HepG2 (cell line): ENCODE measurements at regions not wholly inside any gene's neighbourhood (a gene's known extent, or its start where the extent isn't known, plus 50 kb on each side); places are given as distances from the start of the nearest gene placed in this dataset.

ENCODE experiments used
- FOXJ3 ChIP-seq: sonication (generic); formaldehyde crosslinking; IDR thresholded peaks from 2 replicates; pipeline ENCODE4 v1.4.0; 2020; ENCODE audit warnings: missing genetic modification reagents, mild to moderate bottlenecking, borderline replicate concordance
- RORA ChIP-seq: sonication (generic); formaldehyde crosslinking; IDR thresholded peaks from 2 replicates; pipeline ENCODE4 v1.5.0; 2020; ENCODE audit warnings: mild to moderate bottlenecking, missing genetic modification reagents, moderate library complexity
- TF ChIP-seq, protein P1 (sequence below): IDR thresholded peaks from 2 replicates; pipeline ENCODE4 v1.6.1; 2012; ENCODE audit warnings: low read depth, low read length, improper control_type of control experiment
- TF ChIP-seq, protein P2 (sequence below): sonication (generic); formaldehyde crosslinking; IDR thresholded peaks from 2 replicates; pipeline ENCODE4 v1.4.0; 2020; ENCODE audit warnings: missing genetic modification reagents
- TF ChIP-seq, protein P3 (sequence below): sonication (generic); formaldehyde crosslinking; IDR thresholded peaks from 2 replicates; pipeline ENCODE4 v1.5.0; 2020; ENCODE audit warnings: mild to moderate bottlenecking, missing genetic modification reagents, moderate library complexity

DNA sequence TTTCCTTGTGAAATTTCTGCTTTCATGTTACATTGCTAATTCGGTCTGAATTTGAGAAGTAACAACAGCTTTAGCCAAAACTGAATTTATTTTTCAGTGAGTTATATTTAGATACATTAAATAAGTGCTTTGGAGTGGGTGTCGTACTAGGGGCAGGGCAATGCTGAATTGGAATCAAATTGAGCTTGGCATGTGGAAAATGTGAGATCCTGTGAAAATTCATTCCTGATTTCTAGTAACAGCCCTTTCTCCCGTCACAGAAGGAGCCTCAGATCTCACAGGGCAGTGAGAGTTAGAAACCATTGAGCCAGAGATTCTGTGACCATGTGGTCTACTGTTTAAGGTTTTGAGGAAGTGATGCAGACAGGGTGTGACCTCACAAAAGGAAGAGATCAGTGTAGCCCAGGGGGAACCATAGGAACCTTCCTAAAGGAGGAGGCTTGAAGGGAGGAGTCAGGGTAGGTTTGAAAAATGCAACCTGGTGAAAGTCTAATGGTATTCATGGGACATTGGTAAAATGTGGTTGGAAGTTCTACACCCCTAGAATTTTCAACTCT lies 1136.8 kb downstream of the AACS start:
- TF ChIP-seq, protein P1, sequence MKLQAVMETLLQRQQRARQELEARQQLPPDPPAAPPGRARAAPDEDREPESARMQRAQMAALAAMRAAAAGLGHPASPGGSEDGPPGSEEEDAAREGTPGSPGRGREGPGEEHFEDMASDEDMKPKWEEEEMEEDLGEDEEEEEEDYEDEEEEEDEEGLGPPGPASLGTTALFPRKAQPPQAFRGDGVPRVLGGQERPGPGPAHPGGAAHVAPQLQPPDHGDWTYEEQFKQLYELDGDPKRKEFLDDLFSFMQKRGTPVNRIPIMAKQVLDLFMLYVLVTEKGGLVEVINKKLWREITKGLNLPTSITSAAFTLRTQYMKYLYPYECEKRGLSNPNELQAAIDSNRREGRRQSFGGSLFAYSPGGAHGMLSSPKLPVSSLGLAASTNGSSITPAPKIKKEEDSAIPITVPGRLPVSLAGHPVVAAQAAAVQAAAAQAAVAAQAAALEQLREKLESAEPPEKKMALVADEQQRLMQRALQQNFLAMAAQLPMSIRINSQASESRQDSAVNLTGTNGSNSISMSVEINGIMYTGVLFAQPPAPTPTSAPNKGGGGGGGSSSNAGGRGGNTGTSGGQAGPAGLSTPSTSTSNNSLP, result no peak
- TF ChIP-seq, protein P2, sequence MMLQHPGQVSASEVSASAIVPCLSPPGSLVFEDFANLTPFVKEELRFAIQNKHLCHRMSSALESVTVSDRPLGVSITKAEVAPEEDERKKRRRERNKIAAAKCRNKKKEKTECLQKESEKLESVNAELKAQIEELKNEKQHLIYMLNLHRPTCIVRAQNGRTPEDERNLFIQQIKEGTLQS (CRISPR knock-in tag), result no peak
- TF ChIP-seq FOXJ3 (CRISPR knock-in tag) (no peak), RORA (CRISPR knock-in tag) (no peak)
- TF ChIP-seq, protein P3, sequence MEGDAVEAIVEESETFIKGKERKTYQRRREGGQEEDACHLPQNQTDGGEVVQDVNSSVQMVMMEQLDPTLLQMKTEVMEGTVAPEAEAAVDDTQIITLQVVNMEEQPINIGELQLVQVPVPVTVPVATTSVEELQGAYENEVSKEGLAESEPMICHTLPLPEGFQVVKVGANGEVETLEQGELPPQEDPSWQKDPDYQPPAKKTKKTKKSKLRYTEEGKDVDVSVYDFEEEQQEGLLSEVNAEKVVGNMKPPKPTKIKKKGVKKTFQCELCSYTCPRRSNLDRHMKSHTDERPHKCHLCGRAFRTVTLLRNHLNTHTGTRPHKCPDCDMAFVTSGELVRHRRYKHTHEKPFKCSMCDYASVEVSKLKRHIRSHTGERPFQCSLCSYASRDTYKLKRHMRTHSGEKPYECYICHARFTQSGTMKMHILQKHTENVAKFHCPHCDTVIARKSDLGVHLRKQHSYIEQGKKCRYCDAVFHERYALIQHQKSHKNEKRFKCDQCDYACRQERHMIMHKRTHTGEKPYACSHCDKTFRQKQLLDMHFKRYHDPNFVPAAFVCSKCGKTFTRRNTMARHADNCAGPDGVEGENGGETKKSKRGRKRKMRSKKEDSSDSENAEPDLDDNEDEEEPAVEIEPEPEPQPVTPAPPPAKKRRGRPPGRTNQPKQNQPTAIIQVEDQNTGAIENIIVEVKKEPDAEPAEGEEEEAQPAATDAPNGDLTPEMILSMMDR (CRISPR knock-in tag), result no peak
